Islet precursor cell (in vitro differentiated cells): ENCODE measurements at regions not wholly inside any gene's neighbourhood (a gene's known extent, or its start where the extent isn't known, plus 50 kb on each side); places are given as distances from the start of the nearest gene placed in this dataset.
A peak's percentile ranks its signal among the peaks of the same experiment; 100 is the strongest.

Experiments
- DNase-seq: peaks from one replicate; pipeline ENCODE4 v3.0.0-alpha.2; 2018

DNA sequence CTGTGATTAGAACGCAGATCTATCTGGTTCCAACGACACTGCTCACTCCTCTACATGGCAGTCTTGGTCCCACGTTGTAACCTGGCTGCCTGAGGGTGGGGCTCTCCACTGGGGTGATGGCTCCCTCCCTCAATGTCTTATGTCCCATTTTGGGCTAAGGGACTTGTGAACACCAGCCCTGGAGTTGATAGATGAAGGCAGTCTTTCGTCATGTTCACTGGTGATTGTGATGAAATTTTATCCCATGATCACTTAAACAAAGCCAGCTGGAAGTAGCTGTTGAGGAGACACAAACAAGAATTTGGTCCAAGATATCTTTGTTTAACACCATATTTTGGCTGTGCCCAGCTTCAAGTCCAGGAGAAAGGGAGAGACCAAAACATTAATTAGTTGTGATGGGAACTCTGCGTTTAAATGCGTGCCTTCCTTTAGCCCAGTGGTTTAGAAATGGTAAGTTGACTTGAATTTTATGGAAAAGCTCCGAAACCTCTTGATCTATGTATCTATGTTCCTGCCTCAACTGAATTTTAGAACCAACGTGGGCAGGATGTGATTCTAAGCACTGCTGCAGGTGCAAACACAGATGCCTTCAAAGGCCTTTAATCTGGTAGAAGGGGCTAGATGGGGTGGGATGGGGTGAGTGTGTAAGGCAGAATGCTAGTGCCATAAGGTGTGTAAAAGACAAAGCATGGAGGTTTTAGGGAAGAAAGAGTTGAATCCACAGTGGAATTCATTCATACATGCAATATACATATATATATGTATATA, 186.8 kb upstream of the IRX3 start:
- DNase-seq = no peak

DNA sequence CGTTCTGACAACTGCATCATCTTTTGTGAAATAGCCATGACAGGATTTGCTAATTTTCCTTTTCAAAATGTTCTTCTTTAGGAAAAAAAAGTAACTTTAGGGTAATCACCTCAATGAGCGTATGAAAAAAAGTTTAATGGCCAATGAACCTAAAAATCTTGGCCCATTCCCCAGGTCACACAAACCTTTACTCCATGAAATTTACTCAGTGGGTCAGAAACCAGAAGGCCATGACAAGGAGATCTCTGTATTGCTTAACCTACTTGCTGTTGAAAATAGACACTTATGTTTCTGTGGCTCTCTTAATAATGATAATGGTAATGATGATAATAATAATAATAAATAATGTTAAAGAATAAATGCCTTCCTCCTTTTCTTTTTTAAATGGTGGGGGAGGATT, 180.8 kb upstream of the IRX3 start:
- DNase-seq = no peak

DNA sequence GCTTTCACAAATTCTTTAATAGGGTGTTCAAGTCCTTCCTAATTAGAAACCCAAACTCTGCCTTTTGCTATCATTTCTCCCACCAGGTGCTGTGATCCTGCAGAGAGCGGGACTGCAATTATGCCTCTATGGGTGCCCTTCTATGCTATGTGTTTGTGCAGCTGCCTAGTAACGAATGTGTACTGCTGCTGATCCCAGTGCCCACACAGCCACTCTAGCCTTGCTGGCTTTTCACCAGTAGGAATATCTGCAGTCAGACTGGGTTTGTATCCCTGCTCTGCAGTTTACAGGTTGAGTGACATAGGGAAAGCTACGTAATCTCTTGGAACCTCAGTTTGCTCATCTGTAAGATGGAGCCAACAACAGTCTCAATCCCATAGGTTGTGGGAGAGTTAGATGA, 179.6 kb upstream of the IRX3 start:
- DNase-seq = no peak

DNA sequence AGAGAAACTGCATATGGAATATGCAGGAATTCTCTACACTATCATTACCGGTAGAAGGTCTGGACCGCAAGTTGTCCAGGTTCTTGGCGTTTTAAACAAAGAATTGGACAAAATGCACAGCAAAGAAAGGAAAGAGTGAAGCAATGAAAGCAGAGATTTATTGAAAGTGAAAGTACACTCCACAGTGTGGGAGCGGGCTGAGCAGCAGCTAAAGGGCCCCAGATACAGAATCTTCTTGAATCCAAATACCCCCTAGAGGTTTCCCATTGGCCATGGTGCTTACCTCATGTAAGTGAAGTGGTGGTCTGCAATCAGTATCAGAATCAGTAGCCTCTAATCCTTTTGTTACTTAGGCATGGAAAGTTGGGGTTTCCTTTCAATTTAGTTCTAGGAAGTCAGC, 178.5 kb upstream of the IRX3 start:
- DNase-seq = no peak

DNA sequence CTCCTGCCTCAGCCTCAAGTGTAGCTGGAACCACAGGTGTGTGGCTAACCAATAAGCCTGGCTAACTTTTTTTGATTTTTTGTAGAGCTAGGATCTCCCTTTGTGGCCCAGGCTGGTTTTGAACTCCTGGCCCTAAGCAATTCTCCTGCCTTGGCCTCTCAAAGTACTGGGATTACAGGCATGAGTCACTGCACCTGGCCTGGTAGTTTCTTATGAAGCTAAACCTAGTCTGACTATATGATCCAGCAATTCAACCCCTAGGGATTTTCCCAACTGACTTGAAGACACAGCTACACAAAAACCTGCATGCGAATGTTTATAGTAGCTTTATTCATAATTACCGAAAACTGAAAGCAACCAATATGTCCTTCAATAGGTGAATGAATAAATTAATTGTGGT, 176.2 kb upstream of the IRX3 start:
- no peak for DNase-seq

DNA sequence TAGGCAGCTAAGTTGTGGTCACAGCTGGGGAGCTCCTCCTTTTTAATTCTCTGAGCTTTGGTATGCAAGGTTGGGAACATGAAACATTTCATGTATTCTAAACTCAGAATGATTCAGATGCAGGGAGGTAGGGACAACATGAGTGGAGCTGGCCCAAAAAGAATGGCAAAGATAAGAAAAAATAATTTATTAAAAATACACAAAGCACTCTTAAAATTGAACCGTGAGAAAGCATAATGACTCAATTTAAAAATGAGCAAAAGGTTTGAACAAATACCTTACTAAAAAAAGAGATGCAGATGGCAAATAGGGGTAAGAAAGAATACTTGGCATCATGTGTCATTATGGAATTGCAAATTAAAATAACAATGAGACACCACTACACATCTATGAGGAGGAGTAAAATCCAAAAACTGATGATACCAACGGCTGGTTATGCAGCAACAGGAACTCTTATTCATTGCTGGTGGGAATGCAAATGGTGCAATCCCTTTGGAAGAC, 175.6 kb upstream of the IRX3 start:
- no peak for DNase-seq

DNA sequence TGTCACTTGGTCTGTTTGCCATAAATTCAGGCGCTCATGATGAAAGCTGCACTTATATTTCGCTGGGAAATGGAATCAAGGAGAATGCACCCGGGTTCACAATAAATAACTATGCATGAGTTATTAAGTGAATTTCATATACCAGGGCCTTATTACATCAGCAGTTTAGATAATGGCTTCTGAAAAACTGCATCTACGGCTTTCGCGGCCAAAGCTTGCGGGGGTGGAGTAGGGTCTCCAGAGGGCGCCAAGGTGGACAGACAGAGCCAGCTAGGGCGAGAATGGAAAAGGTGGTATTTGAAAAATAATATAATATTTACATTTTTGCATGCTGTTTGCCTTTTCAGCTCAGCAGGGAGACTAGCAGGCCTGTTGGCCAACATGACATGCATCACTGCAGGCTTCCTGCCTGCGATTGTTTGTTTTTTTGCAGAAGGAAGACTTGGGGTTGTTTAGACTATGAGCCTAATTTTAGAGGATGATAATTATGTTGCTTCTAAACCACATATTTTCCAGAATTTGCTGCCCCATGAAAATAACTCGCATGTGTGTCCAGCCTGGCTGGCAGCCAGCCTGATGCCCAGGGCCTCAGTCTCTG, 173.8 kb upstream of the IRX3 start:
- DNase-seq = no peak

DNA sequence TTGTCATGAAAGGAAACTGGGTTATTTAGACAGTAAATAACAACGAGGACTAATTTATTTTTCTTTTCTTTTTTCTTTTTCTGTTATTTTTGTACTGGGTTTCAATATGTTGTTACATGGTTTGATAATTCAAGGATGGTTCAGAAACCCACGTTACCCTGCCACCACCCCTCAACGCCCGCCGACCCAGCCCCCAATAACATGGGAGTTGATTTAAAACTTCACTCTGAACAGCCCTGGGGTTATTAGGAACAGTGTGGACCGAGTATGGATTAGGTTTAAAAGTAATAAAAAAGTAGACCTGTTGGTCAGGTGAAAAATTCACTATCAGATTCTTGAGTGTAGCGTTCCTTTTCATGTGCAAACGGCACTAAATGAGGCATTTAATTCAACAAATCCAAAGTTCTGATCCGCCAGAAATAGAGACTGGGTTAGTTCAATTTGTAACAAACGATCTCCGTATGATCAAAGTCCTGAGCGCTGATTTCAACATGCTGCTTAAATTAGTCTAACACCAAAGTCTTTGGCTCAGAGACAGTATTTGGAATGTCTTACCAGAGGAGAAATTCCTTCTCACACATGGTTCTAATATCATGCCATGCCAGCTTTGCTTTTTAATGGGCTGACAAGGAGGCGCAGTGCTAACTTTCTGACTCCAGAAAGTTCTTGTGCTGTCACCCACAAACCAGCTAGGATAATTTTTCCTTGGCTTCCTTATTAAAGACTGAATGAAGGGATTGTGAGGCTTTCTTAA, 173.1 kb upstream of the IRX3 start:
- no peak for DNase-seq

DNA sequence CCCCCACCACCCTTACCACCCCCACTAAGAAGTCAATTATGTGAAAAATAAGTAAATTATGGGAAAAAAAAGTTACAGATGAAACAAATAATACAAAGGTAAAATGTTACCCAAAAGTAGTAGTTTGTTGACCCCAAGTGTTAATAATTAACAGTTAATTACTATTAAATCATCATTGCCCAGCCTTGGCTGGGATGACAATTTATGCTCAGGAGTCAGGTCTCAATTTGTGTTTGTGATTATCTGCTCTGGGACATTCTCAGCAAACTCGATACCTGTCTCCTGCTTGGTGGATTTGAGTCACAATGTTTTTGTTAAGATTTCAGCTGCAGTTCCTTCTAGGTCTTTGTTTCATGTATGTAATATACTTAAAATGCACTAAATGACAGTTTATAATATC, 172.3 kb upstream of the IRX3 start:
- DNase-seq = no peak

DNA sequence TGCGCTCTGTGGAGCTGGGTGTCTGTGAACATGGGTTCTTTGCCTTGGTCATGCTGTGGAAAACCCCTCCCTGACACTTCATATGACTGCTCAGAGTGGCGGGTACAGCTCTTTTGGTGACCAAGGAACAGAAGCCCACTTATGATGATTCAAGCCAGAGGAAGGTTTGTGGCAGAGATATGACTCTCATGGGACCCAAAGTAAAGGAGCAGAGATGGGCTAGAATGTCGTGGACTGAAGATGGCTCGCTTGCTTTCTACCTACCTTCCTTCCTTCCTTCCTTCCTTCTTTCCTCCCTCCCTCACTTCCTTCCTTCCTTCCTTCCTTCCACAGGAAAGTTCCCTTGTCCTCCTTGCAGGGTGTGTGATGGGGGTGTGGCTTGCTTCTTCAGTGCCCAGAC, 169.7 kb upstream of the IRX3 start:
- no peak for DNase-seq

DNA sequence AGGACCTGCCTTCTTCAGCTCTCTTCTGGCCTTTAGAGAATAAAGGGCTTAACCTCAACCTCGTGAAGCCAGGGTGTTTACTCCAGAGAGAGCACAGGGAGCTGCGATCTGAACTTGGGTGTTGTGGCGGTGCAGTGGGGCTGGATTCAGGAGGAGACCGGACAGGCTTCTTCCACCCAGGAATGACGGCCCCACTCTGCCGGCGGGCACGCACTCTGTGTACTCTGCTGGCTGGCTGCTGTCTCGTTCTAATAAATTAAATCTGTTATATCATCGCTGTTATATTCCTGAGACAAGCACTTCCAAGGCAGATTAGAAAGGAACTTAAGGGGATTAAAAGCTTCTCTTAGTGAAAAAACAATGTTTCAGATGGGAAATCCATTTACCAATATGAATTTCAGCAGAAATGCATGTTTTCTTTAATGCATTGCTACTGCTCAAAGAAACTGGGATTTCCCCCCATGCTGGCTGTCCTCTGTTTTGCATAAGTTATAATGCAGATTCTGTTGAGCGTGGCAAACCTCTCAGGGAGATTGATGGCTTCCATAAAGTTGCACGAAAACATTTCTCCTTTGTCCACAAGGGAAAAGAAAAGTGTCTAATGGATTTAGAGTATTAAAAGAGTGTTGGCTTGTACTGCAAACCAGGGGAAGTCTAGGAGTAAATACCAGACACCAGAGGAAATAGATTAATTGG, 168.6 kb upstream of the IRX3 start:
- DNase-seq = no peak

DNA sequence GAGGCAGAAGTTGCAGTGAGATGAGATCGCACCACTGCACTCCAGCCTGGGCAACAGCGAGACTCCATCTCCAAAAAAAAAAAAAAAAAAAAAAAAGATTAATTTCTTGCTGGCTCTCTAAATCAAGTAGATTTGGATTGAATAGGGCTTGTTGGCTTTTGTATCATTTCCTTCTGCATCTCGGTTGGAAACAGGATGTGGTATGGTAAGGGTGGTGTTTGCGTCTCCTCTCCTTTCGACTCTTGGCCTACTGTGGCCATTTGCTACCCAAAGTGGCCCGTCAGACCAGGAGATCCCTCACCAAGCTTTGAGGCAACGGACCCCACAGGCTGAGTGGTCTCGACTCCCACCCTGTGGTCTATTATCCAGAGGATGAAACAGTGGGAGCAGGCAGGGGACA, 168.0 kb upstream of the IRX3 start:
- no peak for DNase-seq

DNA sequence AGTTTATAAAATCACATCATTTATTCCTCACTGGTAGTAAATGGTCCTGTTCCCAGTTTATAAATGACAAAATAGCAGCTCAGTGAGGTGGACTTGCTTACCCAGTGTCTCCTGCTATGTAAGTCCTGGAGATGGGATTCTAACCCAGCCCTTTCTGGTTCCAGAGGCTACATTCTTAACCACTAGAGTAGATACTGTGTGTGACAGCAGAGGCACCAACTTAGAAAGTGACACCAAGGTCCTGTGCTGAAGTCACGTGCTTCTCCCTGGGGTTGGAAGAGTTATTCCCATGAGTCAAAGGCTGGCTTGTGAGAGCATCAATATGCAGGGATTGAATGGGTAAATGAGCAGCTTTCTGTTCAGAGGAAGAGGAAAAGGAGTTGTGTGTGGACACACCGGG, 167.3 kb upstream of the IRX3 start:
- DNase-seq = no peak

DNA sequence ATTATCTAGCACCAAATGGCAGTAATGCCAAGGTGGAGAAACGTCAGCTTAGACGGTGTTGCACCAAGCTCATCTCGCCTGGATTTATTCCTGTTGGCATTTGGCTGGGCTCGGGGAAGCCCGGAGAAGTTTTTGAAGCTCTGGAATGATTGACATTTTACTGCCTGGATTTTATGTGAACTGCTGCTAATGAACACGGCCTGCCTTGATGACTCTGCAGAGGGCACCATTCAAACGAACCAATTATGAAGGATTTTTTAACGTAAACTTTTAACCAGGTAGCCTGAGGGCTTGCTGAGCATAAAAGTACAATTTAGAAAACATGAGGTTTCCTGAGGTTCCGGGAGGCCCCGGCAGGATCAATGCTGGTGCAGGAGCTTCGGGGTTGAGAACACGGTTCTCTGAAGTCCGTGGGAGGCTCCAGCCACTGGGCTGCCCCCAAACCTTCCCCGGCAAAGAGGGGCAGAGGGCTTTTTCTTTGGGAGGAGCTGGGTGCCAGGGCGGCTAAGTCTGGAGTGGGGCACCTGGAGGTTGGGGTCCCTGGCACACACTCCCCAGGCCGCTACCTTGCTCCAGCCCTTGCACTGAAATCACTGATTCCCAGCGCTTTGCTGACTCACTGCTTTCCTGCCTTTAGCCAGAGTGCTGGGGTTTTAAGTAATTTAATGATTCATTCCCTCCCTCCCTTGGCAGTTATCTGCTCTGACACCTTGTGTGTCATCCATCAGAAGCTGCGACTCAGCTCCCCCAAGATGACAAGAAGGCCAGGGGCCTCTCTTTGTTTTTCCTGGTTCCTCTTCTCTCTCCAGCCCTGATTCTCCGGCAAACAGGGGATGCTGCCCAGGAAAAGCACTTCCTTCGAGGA, 161.2 kb upstream of the IRX3 start:
- peak; percentile 87 for DNase-seq

DNA sequence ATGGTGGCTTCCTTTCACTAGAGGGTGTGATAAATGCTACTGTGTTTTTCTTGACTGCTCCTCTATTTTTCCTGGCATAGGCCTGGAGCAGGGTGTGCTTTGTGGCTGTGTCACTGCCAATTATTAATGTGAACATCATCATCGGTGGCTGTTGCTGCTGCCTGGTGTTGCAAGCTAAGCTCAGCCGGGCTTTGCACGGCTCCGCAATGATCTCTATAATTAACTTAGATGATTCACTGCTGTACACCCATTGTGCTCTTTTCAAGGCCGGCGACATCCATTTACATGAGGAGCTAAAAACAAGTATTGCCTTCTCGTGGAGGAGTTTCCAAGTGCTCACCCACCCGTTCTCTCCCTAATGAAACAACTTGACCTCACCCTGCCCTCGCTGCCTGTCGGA, 160.1 kb upstream of the IRX3 start:
- no peak for DNase-seq

DNA sequence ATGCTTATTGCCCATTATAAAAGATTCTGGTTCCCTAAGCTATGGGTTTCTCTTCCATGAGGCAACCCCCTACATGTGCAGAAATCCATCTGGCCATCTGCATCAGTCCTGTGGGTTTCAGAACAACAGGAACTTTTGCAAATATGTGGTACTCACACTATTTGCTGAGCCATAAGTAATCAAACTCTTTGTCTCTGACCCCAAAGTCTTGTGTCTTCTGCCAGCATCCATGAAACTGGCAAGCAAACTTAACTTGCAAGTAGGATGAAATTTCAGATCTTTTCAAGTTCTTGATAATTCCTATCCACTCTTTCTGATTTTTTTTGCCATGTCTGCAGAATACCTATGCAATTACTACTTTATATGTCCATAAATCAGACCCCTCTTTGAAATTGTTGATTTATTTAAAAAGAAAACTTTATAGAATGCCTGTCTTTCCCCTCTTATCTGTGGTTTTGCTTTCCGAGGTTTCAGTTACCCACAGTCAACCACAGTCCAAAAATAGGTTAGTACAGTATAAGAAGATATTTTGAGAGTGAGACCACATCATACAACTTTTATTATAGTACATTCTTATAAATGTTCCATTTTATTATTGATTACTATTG, 158.4 kb upstream of the IRX3 start:
- no peak for DNase-seq

DNA sequence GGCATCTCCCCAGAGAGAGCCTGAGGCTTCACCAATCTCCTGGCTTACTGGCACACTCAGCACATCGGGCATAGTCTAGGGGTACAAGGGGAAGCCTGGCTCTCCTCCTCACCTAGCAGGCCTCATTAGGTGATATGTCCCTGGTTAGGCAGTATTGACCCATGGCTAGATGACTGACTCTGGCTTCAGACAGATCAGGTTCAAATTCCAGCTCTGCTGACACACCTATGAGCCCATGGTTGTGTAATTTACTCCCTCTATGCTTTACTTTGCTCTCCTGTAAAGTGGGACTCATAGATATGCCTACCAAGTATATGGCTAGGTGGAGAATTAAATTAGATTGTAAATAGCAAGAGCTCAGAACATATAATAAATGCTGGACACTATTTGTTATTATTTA, 157.3 kb upstream of the IRX3 start:
- no peak for DNase-seq

DNA sequence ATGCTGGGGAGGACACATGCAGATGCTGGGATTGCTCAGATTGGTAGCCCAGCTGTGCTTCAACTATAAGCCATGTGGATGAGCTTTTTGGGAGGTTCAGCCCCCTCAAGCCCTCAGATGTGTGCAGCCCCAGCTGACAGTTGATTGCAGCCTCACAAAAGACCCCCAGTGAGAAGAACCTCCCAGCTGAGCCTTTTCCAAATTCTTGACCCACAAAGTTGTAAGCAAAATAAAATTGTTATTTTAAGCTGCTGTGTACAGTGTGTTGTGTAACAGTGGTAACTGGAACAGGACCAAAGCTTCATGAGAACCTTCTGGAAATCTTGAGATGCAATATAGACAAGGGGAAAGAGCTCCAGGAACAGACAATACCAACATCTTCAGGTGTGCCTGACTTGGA, 156.8 kb upstream of the IRX3 start:
- no peak for DNase-seq

DNA sequence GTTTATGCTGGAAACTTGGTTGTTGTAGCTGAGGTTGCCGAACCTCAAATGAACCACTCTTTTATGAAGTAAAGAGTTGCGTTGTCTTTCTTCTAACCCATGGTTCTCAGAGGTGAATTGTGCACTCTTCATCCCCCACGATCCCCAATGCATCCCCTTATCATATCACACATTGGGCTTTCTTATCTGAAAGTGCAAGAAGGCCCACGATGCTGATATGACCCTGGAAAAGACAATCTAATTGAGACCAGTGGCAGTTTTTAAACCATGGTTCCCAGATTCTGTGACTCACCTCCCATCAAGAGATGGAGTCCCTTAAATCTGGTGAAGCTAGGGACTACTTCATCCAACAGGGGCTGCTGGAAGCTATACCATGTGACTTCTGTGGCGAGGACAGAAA, 156.3 kb upstream of the IRX3 start:
- DNase-seq = no peak

DNA sequence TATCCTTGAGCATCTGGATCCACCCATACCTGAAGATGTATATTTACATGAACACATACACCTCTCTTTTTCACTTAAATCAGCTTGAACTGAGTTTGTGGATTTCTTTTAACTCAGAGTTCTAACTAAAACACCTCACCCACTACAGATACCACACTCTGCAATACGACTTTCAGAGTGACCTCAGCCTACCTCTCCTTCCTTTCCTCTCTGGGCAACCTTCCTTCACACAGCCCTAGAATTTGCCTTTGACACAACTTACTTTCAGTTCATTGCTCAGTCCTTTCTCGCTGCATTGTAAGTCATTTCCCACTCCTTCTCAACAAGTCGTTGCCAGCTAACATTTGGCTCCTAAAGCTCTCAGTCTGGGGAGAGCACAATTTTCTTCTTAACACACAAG, 151.9 kb upstream of the IRX3 start:
- no peak for DNase-seq

DNA sequence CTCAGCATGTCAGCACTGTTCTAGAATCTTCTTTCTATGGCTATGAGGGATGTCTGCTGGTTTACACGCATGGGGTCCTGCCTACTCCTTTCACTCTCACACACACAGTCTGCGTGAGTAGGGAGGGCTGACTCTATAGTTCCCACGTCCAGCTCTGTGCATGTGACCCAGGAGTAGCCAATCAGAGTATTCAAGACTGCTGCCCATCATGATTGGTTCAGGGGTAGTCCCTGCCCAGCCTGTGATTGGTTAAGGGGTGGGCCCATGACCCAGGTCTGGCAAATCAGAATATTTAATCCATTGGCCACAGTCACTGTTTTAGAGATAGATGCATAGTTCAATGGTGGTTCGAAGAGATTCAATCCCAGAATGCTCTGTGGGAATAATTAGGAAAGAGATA, 151.3 kb upstream of the IRX3 start:
- no peak for DNase-seq

DNA sequence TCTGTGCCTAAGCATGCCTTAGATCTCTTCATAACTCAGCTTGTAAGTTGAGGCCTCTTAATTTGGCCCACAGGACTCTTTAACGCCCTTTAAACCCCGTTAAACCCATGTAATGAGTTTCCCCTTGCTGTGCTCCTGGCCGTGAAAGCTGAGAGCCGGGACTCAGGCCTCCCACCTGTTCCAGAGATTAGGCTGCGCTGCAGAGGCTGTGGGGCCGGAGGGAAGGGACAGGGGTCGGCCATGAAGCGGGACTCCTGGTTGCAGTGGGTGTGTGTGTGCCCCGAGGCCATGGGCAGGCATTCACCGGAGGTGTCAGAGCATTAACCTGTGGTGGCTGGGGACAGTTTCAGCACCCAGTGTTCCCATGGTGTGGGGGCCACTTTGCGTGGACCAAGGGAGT, 150.8 kb upstream of the IRX3 start:
- no peak for DNase-seq
